ENCODE measurements at regions not wholly inside any gene's neighbourhood (a gene's known extent, or its start where the extent isn't known, plus 50 kb on each side); places are given as distances from the start of the nearest gene placed in this dataset.

- Histone ChIP-seq H2BK5ac (ENCODE audit: low read depth, low read length) (no peak overlapping the region), H4K5ac (ENCODE audit: insufficient read length, low read depth, low read length) (no peak overlapping the region), H2BK20ac (ENCODE audit: low read length) (no peak overlapping the region), H3K36me3 (ENCODE audit: control insufficient read depth in 2 of 4, insufficient read depth in 4 of 4, low read length in 3 of 4) (no peaks in the 10 kb centered on the region), H3K23me2 (ENCODE audit: low read depth, low read length) (no peaks in the 10 kb centered on the region), H3K56ac (replicated peaks; ENCODE audit: insufficient read length, low read depth, low read length) (no peak overlapping the region), H3K9ac (replicated peaks in 1 of 4; ENCODE audit: extremely low read depth in 1 of 4, low read depth in 3 of 4, low read length in 3 of 4) (no peak overlapping the region), H4K20me1 (replicated peaks in 1 of 2; ENCODE audit: control insufficient read depth in 1 of 2, insufficient read depth in 2 of 2, low read length in 2 of 2) (no peaks in the 10 kb centered on the region), H2BK12ac (ENCODE audit: low read depth, low read length) (no peak overlapping the region), H3K14ac (ENCODE audit: insufficient read length) (no peak overlapping the region), H2AK5ac (ENCODE audit: low read depth, low read length) (no peak overlapping the region), H4K8ac (ENCODE audit: extremely low read depth, insufficient read depth, low read length) (no peak overlapping the region), H2BK15ac (ENCODE audit: low read length) (no peak overlapping the region), H3K4me3 (ENCODE audit: extremely low read depth in 1 of 4, insufficient read depth in 2 of 4, low read depth in 3 of 4, low read length in 4 of 4) (no peak overlapping the region), H3K18ac (ENCODE audit: extremely low read depth, low read length) (no peak overlapping the region), H4K91ac (replicated peaks; ENCODE audit: insufficient read length, low read length) (no peak overlapping the region), H3K9me3 (ENCODE audit: insufficient read depth in 2 of 2, low read depth in 1 of 2, low read length in 1 of 2) (no peaks in the 10 kb centered on the region), H3K4ac (replicated peaks; ENCODE audit: insufficient read length, low read depth, low read length) (no peak overlapping the region), H3K4me1 (replicated peaks in 1 of 4; ENCODE audit: control insufficient read depth in 3 of 4, insufficient read depth in 4 of 4, low read length in 3 of 4) (peaks cover 0 to 7% (median 2%) of the 10 kb centered on the region in 4 experiments; a peak in 2 of 7 replicates), H2BK120ac (replicated peaks; ENCODE audit: low read depth, low read length) (no peak overlapping the region), H3K27ac (ENCODE audit: low read depth, low read length) (no peak overlapping the region), H3K79me1 (ENCODE audit: low read depth, low read length) (no peaks in the 10 kb centered on the region), H3K4me2 (ENCODE audit: insufficient read depth in 1 of 2, low read depth in 2 of 2, low read length in 2 of 2) (no peak overlapping the region), H3K23ac (ENCODE audit: insufficient read length) (no peak overlapping the region), H3K79me2 (ENCODE audit: control insufficient read depth in 1 of 2, insufficient read depth in 2 of 2, low read length in 2 of 2) (no peaks in the 10 kb centered on the region), H3K27me3 (replicated peaks in 1 of 4; ENCODE audit: control insufficient read depth in 3 of 4, extremely low read depth in 1 of 4, insufficient read depth in 3 of 4, low read length in 3 of 4) (no peaks in the 10 kb centered on the region), H2AFZ (ENCODE audit: low read length) (0 out of 2 replicates have a peak overlapping the region, but pooled peaks have one; percentile 40)
- 92% methylated on average over 1 of the region's 1 CpG; no CpG with 5 or more reads in 1 of the 2 experiments for whole genome bisulfite sequencing, 2 experiments (ENCODE audit: extremely low coverage in 1 of 2, insufficient coverage in 1 of 2, insufficient read length in 1 of 2, insufficient replicate concordance in 2 of 2, low coverage in 1 of 2, low lambda C conversion rate in 2 of 2, missing lambda C conversion rate in 1 of 2)
- no peak for FAIRE-seq
- no peak for DNase-seq (ENCODE audit: low read depth in 1 of 2, low spot score in 2 of 2)
- ChIA-PET POLR2A (ENCODE audit: partially characterized antibody) (no interaction called here), CTCF (ENCODE audit: partially characterized antibody) (interaction anchor here (0.9 to 1.2 kb wide), 2 partner anchors 17 to 20 kb away, joined by 3 to 4 read pairs; no protein-coding TSS in a partner anchor)
- TF ChIP-seq HDAC2 (IDR thresholded peaks at IDR 0.05; ENCODE audit: borderline replicate concordance in 1 of 2, low read depth in 2 of 2, low read length in 2 of 2) (no peak), PHF8 (conservative IDR thresholded peaks at IDR 0.05; ENCODE audit: low read depth, low read length) (no peak), CREB1 (IDR thresholded peaks at IDR 0.05) (no peak), TAF7 (optimal IDR thresholded peaks at IDR 0.05; ENCODE audit: borderline replicate concordance, low read depth, low read length) (no peak), TAF1 (IDR thresholded peaks at IDR 0.05; ENCODE audit: low read depth, low read length) (no peak), E2F6 (IDR thresholded peaks at IDR 0.05) (no peak), POLR2AphosphoS5 (IDR thresholded peaks at IDR 0.05; ENCODE audit: low read depth, low read length) (no peak), ATF2 (IDR thresholded peaks at IDR 0.05; ENCODE audit: low read length) (no peak), EP300 (IDR thresholded peaks at IDR 0.05; ENCODE audit: borderline replicate concordance in 1 of 2, low read depth in 2 of 2, low read length in 2 of 2) (no peak), SIRT6 (IDR thresholded peaks at IDR 0.05; ENCODE audit: low read length) (no peak), NRF1 (IDR thresholded peaks at IDR 0.05; ENCODE audit: low read depth, low read length) (no peak), MAX (IDR thresholded peaks at IDR 0.05) (no peak)
These were observed 196.1 kb upstream of the GYPA start for GRCh38 chr4:144336633-144337032.

Measured in H1 (cell line).